GM12878 (cell line): ENCODE measurements at regions not wholly inside any gene's neighbourhood (a gene's known extent, or its start where the extent isn't known, plus 50 kb on each side); places are given as distances from the start of the nearest gene placed in this dataset.

Experiments
- CTCF ChIP-seq, 3 experiments: IDR thresholded peaks in 2 of 3; conservative IDR thresholded peaks in 1 of 3; 2 replicates each; pipeline ENCODE4 v1.5.1; 2011; ENCODE audit warnings: low read depth in 3 of 3, low read length in 3 of 3, mild to moderate bottlenecking in 3 of 3, control low read depth in 2 of 3, moderate library complexity in 2 of 3, inconsistent platforms in 1 of 3, mixed read lengths in 1 of 3; ENCODE audit not compliant: control insufficient read depth in 2 of 3, insufficient read depth in 1 of 3; ENCODE audit errors: extremely low read depth in 1 of 3
- EZH2 ChIP-seq: IDR thresholded peaks from 2 replicates; pipeline ENCODE4 v1.6.1; 2012; ENCODE audit warnings: low read depth, mild to moderate bottlenecking, control low read depth, inconsistent platforms, low read length, borderline replicate concordance; ENCODE audit not compliant: control insufficient read depth
- PBX3 ChIP-seq: IDR thresholded peaks from 2 replicates; pipeline ENCODE4 v1.6.1; 2011; ENCODE audit warnings: mild to moderate bottlenecking, low read depth, low read length, moderate library complexity; ENCODE audit not compliant: insufficient replicate concordance
- SIN3A ChIP-seq: IDR thresholded peaks from 2 replicates; pipeline ENCODE4 v1.6.1; 2012; ENCODE audit warnings: low read depth, low read length, improper control_type of control experiment

DNA sequence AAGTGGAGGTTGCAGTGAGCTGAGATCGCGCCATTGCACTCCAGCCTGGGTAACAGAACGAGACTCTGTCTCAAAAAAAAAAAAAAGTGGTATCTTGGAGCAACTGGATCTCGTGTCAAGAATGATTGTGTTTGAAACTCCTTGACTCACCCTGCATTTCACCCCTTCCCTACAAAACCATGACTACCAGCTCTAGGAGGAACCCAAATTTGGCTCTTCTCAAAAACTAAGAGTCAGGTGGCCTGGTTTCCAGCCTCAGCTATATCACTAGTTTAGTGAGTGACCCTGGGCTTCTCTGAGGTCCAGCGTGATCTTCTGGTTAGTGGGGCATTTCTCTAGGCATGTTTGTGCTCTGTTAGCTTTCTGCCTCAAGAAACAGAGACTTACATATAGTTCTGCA, 222.1 kb downstream of the FAM43A start:
- TF ChIP-seq CTCF (IDR thresholded peaks at IDR 0.05 in 2 of 3, conservative IDR thresholded peaks at IDR 0.05 in 1 of 3; ENCODE audit: control insufficient read depth in 2 of 3, extremely low read depth in 1 of 3, insufficient read depth in 1 of 3, low read depth in 3 of 3, low read length in 3 of 3) (no peak), SIN3A (no peak), EZH2 (no peak), PBX3 (no peak)
